HG03196 (cell line): ENCODE measurements at regions not wholly inside any gene's neighbourhood (a gene's known extent, or its start where the extent isn't known, plus 50 kb on each side); places are given as distances from the start of the nearest gene placed in this dataset.
"Not testable (repeated sequence)": the region's sequence is repeated elsewhere in the genome, so short reads cannot be mapped to it uniquely, and the experiment has no call there.

ENCODE experiments used
- ATAC-seq: cut with Tn5 transposase; IDR thresholded peaks from one replicate; pipeline ENCODE4 v1.9.1; 2021; ENCODE audit not compliant: unreplicated experiment

- not testable (repeated sequence) for ATAC-seq
Measured at GRCh38 chr21:10363321-10363720, 158.1 kb upstream of the TPTE start.

GRCh38 chr21:10366210-10366609, 155.2 kb upstream of the TPTE start:
- not testable (repeated sequence) for ATAC-seq

GRCh38 chr21:10367586-10367985, 153.8 kb upstream of the TPTE start:
- not testable (repeated sequence) for ATAC-seq

- not testable (repeated sequence) for ATAC-seq
Measured at GRCh38 chr21:10368323-10368798, 153.0 kb upstream of the TPTE start.

GRCh38 chr21:10369289-10369688, 152.1 kb upstream of the TPTE start:
- not testable (repeated sequence) for ATAC-seq

- not testable (repeated sequence) for ATAC-seq
Measured at GRCh38 chr21:10377758-10378157, 143.6 kb upstream of the TPTE start.

GRCh38 chr21:10379816-10380215, 141.6 kb upstream of the TPTE start:
- ATAC-seq, result not testable (repeated sequence)

GRCh38 chr21:10381687-10382060, 139.7 kb upstream of the TPTE start:
- not testable (repeated sequence) for ATAC-seq

- ATAC-seq, result not testable (repeated sequence)
Measured at GRCh38 chr21:10382135-10382534, 139.2 kb upstream of the TPTE start.

- not testable (repeated sequence) for ATAC-seq
Measured at GRCh38 chr21:10382580-10382979, 138.8 kb upstream of the TPTE start.

GRCh38 chr21:10383571-10383970, 137.8 kb upstream of the TPTE start:
- not testable (repeated sequence) for ATAC-seq

- not testable (repeated sequence) for ATAC-seq
Measured at GRCh38 chr21:10384304-10384861, 137.0 kb upstream of the TPTE start.

- ATAC-seq, result not testable (repeated sequence)
Measured at GRCh38 chr21:10385202-10385601, 136.2 kb upstream of the TPTE start.

GRCh38 chr21:10385898-10386527, 135.4 kb upstream of the TPTE start:
- ATAC-seq, result not testable (repeated sequence)

- not testable (repeated sequence) for ATAC-seq
Measured at GRCh38 chr21:10387692-10388450, 133.5 kb upstream of the TPTE start.

- not testable (repeated sequence) for ATAC-seq
Measured at GRCh38 chr21:10388625-10389024, 132.8 kb upstream of the TPTE start.

- ATAC-seq, result not testable (repeated sequence)
Measured at GRCh38 chr21:10392301-10392700, 129.1 kb upstream of the TPTE start.

GRCh38 chr21:10395963-10396362, 125.4 kb upstream of the TPTE start:
- ATAC-seq, result not testable (repeated sequence)

- ATAC-seq, result not testable (repeated sequence)
Measured at GRCh38 chr21:10397495-10397915, 123.9 kb upstream of the TPTE start.

GRCh38 chr21:10398692-10399489, 122.5 kb upstream of the TPTE start:
- ATAC-seq, result not testable (repeated sequence)
